ENCODE measurements at regions not wholly inside any gene's neighbourhood (a gene's known extent, or its start where the extent isn't known, plus 50 kb on each side); places are given as distances from the start of the nearest gene placed in this dataset.

DNA sequence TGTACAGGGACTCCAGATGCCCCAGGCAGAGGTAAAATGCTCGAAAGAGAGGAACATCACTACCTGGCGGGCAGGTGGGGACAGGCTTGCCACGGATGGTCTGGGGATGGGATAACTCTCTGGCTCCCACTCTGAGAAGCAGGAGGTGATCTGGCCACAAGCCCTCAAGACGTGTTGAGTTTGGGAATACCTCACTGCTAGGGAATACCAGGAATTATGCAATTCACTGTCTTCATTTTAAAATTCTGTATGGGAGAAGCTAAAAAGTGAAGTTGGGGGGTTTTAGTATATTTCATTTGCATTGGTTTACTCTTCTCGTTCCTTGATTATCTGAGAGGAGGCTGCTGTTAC lies 510.4 kb downstream of the CCDC171 start:
- ChIA-PET POLR2A (no interaction called here), CTCF (ENCODE audit: low intra/inter-chr PET ratio) (no interaction called here)
- no peak overlapping the region for H2AFZ ChIP-seq (ENCODE audit: low read depth, low read length)
- no peak for TF ChIP-seq HLTF (IDR thresholded peaks at IDR 0.05)
- TF ChIP-seq BCOR (IDR thresholded peaks at IDR 0.05) = no peak
- no peak for TF ChIP-seq CREB1 (IDR thresholded peaks at IDR 0.05)
- no peak for TF ChIP-seq CREB1 (CRISPR knock-in tag; IDR thresholded peaks at IDR 0.05)
- TF ChIP-seq SRSF7 (optimal IDR thresholded peaks at IDR 0.05; ENCODE audit: low read depth, low read length) = no peak
- no peak for TF ChIP-seq ZNF232 (CRISPR knock-in tag; IDR thresholded peaks at IDR 0.05)
- in situ Hi-C loops (cut with MboI) = no loop called here
- DNase-seq (ENCODE audit: extremely low read depth in 1 of 4, low spot score in 3 of 4) (no peak), ATAC-seq (no peak), FAIRE-seq (no peak)
- intact Hi-C loops (cut with micrococcal nuclease) = no loop called here
- H3K9me3 ChIP-seq (replicated peaks; ENCODE audit: control insufficient read depth, insufficient read depth, low read depth, low read length) = no peaks in the 10 kb centered on the region
- no peak overlapping the region for H3K9ac ChIP-seq (ENCODE audit: insufficient read depth in 1 of 2, low read depth in 2 of 2, low read length in 2 of 2)
- H3K4me3 ChIP-seq = no peak overlapping the region
- WGBS (ENCODE audit: insufficient coverage, low coverage, missing lambda C conversion rate) = 4% methylated on average over 5 of the region's 5 CpGs
- no peaks in the 10 kb centered on the region for H4K20me1 ChIP-seq (replicated peaks; ENCODE audit: control insufficient read depth, insufficient read depth, low read length)
- H3K4me2 ChIP-seq (ENCODE audit: insufficient read depth, low read length) = no peak overlapping the region
- no peaks in the 10 kb centered on the region for H3K79me2 ChIP-seq (ENCODE audit: control insufficient read depth, insufficient read depth, low read length)
- no TSS peak for BruUV-seq (replicated peaks)
- no peaks in the 10 kb centered on the region for H3K27me3 ChIP-seq (ENCODE audit: control insufficient read depth in 2 of 2, insufficient read depth in 2 of 2, low read length in 2 of 2)
- H3K4me1 ChIP-seq (replicated peaks in 1 of 2; ENCODE audit: control insufficient read depth in 2 of 2, insufficient read depth in 2 of 2, low read length in 2 of 2) = no peaks in the 10 kb centered on the region
- H3K27ac ChIP-seq (ENCODE audit: extremely low read depth, low read depth, low read length) = no peak overlapping the region
- H3K9me1 ChIP-seq (ENCODE audit: control insufficient read depth, insufficient read depth, low read length) = no peaks in the 10 kb centered on the region
- H3K36me3 ChIP-seq (ENCODE audit: control insufficient read depth, insufficient read depth, low read length) = no peaks in the 10 kb centered on the region

DNA sequence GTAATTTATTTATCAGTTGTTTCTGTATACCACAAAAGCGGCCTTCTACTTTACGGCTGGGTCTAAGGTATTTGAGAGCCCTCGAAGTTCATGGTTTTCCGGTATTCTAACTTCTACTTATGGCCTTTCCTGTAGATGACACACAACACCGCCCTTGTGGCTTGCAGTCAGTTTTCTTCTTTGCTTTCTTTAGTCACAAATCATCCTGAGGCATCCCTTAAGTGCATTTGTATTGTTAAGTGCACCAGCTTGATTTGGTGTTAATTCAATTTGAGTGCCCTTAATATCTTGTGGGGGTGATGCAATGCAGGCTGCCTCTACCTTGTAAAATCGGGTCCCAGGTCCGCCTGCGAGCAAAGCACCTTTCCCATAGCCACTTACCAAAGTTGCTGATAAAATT lies 511.9 kb downstream of the CCDC171 start:
- H3K79me2 ChIP-seq (ENCODE audit: control insufficient read depth, insufficient read depth, low read length) = no peaks in the 10 kb centered on the region
- no peak overlapping the region for H3K9ac ChIP-seq (ENCODE audit: insufficient read depth in 1 of 2, low read depth in 2 of 2, low read length in 2 of 2)
- no peaks in the 10 kb centered on the region for H3K4me1 ChIP-seq (replicated peaks in 1 of 2; ENCODE audit: control insufficient read depth in 2 of 2, insufficient read depth in 2 of 2, low read length in 2 of 2)
- 0% methylated on average over 8 of the region's 8 CpGs for WGBS (ENCODE audit: insufficient coverage, low coverage, missing lambda C conversion rate)
- in situ Hi-C loops (cut with MboI) (no loop called here), intact Hi-C loops (cut with micrococcal nuclease) (no loop called here)
- no peak overlapping the region for H3K27ac ChIP-seq (ENCODE audit: extremely low read depth, low read depth, low read length)
- CTCF ChIA-PET (ENCODE audit: low intra/inter-chr PET ratio) = no interaction called here
- no TSS peak for BruUV-seq (replicated peaks)
- no peaks in the 10 kb centered on the region for H3K36me3 ChIP-seq (ENCODE audit: control insufficient read depth, insufficient read depth, low read length)
- no peaks in the 10 kb centered on the region for H4K20me1 ChIP-seq (replicated peaks; ENCODE audit: control insufficient read depth, insufficient read depth, low read length)
- no peak overlapping the region for H2AFZ ChIP-seq (ENCODE audit: low read depth, low read length)
- ATAC-seq (no peak), DNase-seq (ENCODE audit: extremely low read depth in 1 of 4, low spot score in 3 of 4) (no peak), FAIRE-seq (no peak)
- H3K4me2 ChIP-seq (ENCODE audit: insufficient read depth, low read length) = no peak overlapping the region
- H3K4me3 ChIP-seq = no peak overlapping the region
- POLR2A ChIA-PET = no interaction called here
- no peaks in the 10 kb centered on the region for H3K9me3 ChIP-seq (replicated peaks; ENCODE audit: control insufficient read depth, insufficient read depth, low read depth, low read length)
- no peaks in the 10 kb centered on the region for H3K9me1 ChIP-seq (ENCODE audit: control insufficient read depth, insufficient read depth, low read length)
- H3K27me3 ChIP-seq (ENCODE audit: control insufficient read depth in 2 of 2, insufficient read depth in 2 of 2, low read length in 2 of 2) = no peaks in the 10 kb centered on the region
- TF ChIP-seq, protein P1, sequence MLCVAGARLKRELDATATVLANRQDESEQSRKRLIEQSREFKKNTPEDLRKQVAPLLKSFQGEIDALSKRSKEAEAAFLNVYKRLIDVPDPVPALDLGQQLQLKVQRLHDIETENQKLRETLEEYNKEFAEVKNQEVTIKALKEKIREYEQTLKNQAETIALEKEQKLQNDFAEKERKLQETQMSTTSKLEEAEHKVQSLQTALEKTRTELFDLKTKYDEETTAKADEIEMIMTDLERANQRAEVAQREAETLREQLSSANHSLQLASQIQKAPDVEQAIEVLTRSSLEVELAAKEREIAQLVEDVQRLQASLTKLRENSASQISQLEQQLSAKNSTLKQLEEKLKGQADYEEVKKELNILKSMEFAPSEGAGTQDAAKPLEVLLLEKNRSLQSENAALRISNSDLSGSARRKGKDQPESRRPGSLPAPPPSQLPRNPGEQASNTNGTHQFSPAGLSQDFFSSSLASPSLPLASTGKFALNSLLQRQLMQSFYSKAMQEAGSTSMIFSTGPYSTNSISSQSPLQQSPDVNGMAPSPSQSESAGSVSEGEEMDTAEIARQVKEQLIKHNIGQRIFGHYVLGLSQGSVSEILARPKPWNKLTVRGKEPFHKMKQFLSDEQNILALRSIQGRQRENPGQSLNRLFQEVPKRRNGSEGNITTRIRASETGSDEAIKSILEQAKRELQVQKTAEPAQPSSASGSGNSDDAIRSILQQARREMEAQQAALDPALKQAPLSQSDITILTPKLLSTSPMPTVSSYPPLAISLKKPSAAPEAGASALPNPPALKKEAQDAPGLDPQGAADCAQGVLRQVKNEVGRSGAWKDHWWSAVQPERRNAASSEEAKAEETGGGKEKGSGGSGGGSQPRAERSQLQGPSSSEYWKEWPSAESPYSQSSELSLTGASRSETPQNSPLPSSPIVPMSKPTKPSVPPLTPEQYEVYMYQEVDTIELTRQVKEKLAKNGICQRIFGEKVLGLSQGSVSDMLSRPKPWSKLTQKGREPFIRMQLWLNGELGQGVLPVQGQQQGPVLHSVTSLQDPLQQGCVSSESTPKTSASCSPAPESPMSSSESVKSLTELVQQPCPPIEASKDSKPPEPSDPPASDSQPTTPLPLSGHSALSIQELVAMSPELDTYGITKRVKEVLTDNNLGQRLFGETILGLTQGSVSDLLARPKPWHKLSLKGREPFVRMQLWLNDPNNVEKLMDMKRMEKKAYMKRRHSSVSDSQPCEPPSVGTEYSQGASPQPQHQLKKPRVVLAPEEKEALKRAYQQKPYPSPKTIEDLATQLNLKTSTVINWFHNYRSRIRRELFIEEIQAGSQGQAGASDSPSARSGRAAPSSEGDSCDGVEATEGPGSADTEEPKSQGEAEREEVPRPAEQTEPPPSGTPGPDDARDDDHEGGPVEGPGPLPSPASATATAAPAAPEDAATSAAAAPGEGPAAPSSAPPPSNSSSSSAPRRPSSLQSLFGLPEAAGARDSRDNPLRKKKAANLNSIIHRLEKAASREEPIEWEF (CRISPR knock-in tag; IDR thresholded peaks at IDR 0.05) = no peak
- TF ChIP-seq, protein P2, sequence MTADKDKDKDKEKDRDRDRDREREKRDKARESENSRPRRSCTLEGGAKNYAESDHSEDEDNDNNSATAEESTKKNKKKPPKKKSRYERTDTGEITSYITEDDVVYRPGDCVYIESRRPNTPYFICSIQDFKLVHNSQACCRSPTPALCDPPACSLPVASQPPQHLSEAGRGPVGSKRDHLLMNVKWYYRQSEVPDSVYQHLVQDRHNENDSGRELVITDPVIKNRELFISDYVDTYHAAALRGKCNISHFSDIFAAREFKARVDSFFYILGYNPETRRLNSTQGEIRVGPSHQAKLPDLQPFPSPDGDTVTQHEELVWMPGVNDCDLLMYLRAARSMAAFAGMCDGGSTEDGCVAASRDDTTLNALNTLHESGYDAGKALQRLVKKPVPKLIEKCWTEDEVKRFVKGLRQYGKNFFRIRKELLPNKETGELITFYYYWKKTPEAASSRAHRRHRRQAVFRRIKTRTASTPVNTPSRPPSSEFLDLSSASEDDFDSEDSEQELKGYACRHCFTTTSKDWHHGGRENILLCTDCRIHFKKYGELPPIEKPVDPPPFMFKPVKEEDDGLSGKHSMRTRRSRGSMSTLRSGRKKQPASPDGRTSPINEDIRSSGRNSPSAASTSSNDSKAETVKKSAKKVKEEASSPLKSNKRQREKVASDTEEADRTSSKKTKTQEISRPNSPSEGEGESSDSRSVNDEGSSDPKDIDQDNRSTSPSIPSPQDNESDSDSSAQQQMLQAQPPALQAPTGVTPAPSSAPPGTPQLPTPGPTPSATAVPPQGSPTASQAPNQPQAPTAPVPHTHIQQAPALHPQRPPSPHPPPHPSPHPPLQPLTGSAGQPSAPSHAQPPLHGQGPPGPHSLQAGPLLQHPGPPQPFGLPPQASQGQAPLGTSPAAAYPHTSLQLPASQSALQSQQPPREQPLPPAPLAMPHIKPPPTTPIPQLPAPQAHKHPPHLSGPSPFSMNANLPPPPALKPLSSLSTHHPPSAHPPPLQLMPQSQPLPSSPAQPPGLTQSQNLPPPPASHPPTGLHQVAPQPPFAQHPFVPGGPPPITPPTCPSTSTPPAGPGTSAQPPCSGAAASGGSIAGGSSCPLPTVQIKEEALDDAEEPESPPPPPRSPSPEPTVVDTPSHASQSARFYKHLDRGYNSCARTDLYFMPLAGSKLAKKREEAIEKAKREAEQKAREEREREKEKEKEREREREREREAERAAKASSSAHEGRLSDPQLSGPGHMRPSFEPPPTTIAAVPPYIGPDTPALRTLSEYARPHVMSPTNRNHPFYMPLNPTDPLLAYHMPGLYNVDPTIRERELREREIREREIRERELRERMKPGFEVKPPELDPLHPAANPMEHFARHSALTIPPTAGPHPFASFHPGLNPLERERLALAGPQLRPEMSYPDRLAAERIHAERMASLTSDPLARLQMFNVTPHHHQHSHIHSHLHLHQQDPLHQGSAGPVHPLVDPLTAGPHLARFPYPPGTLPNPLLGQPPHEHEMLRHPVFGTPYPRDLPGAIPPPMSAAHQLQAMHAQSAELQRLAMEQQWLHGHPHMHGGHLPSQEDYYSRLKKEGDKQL (CRISPR knock-in tag; IDR thresholded peaks at IDR 0.05; ENCODE audit: borderline replicate concordance) = no peak

Measured in K562 (cell line).